ENCODE measurements at regions not wholly inside any gene's neighbourhood (a gene's known extent, or its start where the extent isn't known, plus 50 kb on each side); places are given as distances from the start of the nearest gene placed in this dataset.

DNA sequence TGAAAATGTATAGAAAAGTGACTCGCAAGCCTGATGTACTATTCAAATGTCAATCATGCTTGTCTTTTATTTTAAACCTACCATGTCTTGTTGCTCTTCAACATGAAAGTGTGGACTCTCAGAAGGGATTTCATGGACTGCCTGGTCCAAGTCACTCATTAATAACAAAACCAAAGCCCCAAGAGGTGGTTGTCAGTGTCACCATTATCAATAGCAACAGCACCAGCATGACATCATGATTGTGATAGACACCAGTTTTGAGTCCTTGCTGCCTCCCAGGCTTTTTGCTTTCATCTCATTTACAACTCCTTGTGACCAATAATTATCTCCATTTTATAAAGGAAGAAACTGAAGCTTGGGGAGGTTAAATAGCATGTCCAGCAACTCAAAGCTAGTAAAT lies 112.0 kb upstream of the TMPO start:
- CTCF ChIA-PET: no interaction called here
- RAD21 ChIA-PET (ENCODE audit: unreplicated experiment): interaction anchor here (1.3 kb wide), 1 partner anchor 13 kb away, joined by 3 read pairs; no protein-coding TSS in a partner anchor
- Histone ChIP-seq H2AFZ (ENCODE audit: control insufficient read depth, low read depth, low read length) (no peak overlapping the region), H3K9me3 (replicated peaks; ENCODE audit: control insufficient read depth, insufficient read depth, low read length) (no peaks in the 10 kb centered on the region; the same call in 2 of the 3 replicates), H3K27ac (ENCODE audit: control insufficient read depth, insufficient read depth) (no peak overlapping the region), H4K20me1 (ENCODE audit: control insufficient read depth, insufficient read depth) (no peaks in the 10 kb centered on the region), H3K79me2 (ENCODE audit: control insufficient read depth, insufficient read depth, low read length) (no peaks in the 10 kb centered on the region), H3K4me2 (ENCODE audit: control insufficient read depth, insufficient read depth) (no peak overlapping the region), H3K4me3 (no peak overlapping the region), H3K36me3 (ENCODE audit: control insufficient read depth in 2 of 2, insufficient read depth in 2 of 2, low read length in 1 of 2) (no peaks in the 10 kb centered on the region), H3K27me3 (replicated peaks in 1 of 2; ENCODE audit: control insufficient read depth in 2 of 2, insufficient read depth in 2 of 2, low read length in 1 of 2) (no peaks in the 10 kb centered on the region), H3K9ac (ENCODE audit: control insufficient read depth, insufficient read depth, low read length) (no peak overlapping the region), H3K4me1 (ENCODE audit: control insufficient read depth, insufficient read depth, low read length) (peaks cover 17% of the 10 kb centered on the region)
- intact Hi-C loops (cut with micrococcal nuclease; ENCODE audit: unreplicated experiment) (no loop called here), in situ Hi-C loops (cut with MboI) (no loop called here)
- no TSS peak for BruUV-seq (replicated peaks)
- FAIRE-seq: no peak
- POLR2A ChIA-PET: no interaction called here
- 100% methylated on average over 1 of the region's 1 CpG for WGBS (ENCODE audit: insufficient coverage, insufficient replicate concordance, low lambda C conversion rate, missing lambda C conversion rate)
- TF ChIP-seq EP300 (IDR thresholded peaks at IDR 0.05; ENCODE audit: borderline replicate concordance in 1 of 2, control insufficient read depth in 1 of 2, low read depth in 2 of 2, low read length in 2 of 2): no peak
- TF ChIP-seq EZH2 (IDR thresholded peaks at IDR 0.05; ENCODE audit: borderline replicate concordance, control insufficient read depth, low read depth, low read length): no peak
- TF ChIP-seq ATF7 (IDR thresholded peaks at IDR 0.05; ENCODE audit: low read depth): 0 out of 2 replicates have a peak, but pooled peaks have one; percentile 23
- TF ChIP-seq FOXK2 (IDR thresholded peaks at IDR 0.05): no peak
- no peak for TF ChIP-seq POLR2AphosphoS5 (IDR thresholded peaks at IDR 0.05; ENCODE audit: low read length)
- SMC1A ChIA-PET (ENCODE audit: uncharacterized antibody, unreplicated experiment): no interaction called here
- no peak for DNase-seq (ENCODE audit: low read depth, low spot score)
- 0 out of 3 replicates have a peak, but pooled peaks have one; percentile 7 for ATAC-seq

DNA sequence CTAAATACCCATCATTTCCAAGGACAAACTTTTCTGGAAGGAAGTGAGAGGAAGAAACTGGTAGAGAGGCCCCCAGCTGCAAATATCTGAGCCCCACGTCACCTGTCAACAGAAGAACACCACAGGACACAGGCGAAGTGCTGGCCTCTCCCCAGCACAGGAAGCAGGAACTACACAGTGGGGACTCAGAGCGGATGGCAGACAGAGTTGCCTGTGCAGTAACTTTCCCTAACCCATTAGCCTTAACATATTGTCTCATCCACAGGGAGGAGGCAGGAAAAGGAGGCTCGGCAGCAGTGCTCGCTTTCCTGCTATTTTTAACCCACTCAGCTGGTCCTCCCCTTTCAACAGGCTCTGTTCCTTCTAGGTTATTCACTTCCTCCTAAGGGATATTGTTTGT lies 111.5 kb upstream of the TMPO start:
- POLR2A ChIA-PET: no interaction called here
- ATAC-seq (no peak), DNase-seq (ENCODE audit: low read depth, low spot score) (no peak), FAIRE-seq (no peak)
- RAD21 ChIA-PET (ENCODE audit: unreplicated experiment): interaction anchor here (1.3 kb wide), 1 partner anchor 12 kb away, joined by 3 read pairs; no protein-coding TSS in a partner anchor
- no peaks in the 10 kb centered on the region; the same call in 2 of the 3 replicates for H3K9me3 ChIP-seq (replicated peaks; ENCODE audit: control insufficient read depth, insufficient read depth, low read length)
- H3K27me3 ChIP-seq (replicated peaks in 1 of 2; ENCODE audit: control insufficient read depth in 2 of 2, insufficient read depth in 2 of 2, low read length in 1 of 2): no peaks in the 10 kb centered on the region
- H3K4me3 ChIP-seq: no peak overlapping the region
- H3K4me2 ChIP-seq (ENCODE audit: control insufficient read depth, insufficient read depth): no peak overlapping the region
- H3K79me2 ChIP-seq (ENCODE audit: control insufficient read depth, insufficient read depth, low read length): no peaks in the 10 kb centered on the region
- H3K36me3 ChIP-seq (ENCODE audit: control insufficient read depth in 2 of 2, insufficient read depth in 2 of 2, low read length in 1 of 2): no peaks in the 10 kb centered on the region
- SMC1A ChIA-PET (ENCODE audit: uncharacterized antibody, unreplicated experiment): no interaction called here
- in situ Hi-C loops (cut with MboI) (no loop called here), intact Hi-C loops (cut with micrococcal nuclease; ENCODE audit: unreplicated experiment) (no loop called here)
- no peak overlapping the region for H3K27ac ChIP-seq (ENCODE audit: control insufficient read depth, insufficient read depth)
- 50% methylated on average over 5 of the region's 5 CpGs for WGBS (ENCODE audit: insufficient coverage, insufficient replicate concordance, low lambda C conversion rate, missing lambda C conversion rate)
- peaks cover 15% of the 10 kb centered on the region for H3K4me1 ChIP-seq (ENCODE audit: control insufficient read depth, insufficient read depth, low read length)
- no peak overlapping the region for H3K9ac ChIP-seq (ENCODE audit: control insufficient read depth, insufficient read depth, low read length)
- H4K20me1 ChIP-seq (ENCODE audit: control insufficient read depth, insufficient read depth): no peaks in the 10 kb centered on the region
- BruUV-seq (replicated peaks): no TSS peak
- peak overlapping the region; percentile 60 for H2AFZ ChIP-seq (ENCODE audit: control insufficient read depth, low read depth, low read length)
- CTCF ChIA-PET: no interaction called here
- no peak for TF ChIP-seq IRF4 (IDR thresholded peaks at IDR 0.05; ENCODE audit: low read depth, low read length)
- no peak for TF ChIP-seq SMAD1 (IDR thresholded peaks at IDR 0.05; ENCODE audit: low read depth, partially characterized antibody)
- TF ChIP-seq, protein P1, sequence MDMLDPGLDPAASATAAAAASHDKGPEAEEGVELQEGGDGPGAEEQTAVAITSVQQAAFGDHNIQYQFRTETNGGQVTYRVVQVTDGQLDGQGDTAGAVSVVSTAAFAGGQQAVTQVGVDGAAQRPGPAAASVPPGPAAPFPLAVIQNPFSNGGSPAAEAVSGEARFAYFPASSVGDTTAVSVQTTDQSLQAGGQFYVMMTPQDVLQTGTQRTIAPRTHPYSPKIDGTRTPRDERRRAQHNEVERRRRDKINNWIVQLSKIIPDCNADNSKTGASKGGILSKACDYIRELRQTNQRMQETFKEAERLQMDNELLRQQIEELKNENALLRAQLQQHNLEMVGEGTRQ (IDR thresholded peaks at IDR 0.05; ENCODE audit: borderline replicate concordance, low read depth, low read length): no peak
- no peak for TF ChIP-seq CHD2 (IDR thresholded peaks at IDR 0.05; ENCODE audit: borderline replicate concordance, low read depth, low read length)
- TF ChIP-seq, protein P2, sequence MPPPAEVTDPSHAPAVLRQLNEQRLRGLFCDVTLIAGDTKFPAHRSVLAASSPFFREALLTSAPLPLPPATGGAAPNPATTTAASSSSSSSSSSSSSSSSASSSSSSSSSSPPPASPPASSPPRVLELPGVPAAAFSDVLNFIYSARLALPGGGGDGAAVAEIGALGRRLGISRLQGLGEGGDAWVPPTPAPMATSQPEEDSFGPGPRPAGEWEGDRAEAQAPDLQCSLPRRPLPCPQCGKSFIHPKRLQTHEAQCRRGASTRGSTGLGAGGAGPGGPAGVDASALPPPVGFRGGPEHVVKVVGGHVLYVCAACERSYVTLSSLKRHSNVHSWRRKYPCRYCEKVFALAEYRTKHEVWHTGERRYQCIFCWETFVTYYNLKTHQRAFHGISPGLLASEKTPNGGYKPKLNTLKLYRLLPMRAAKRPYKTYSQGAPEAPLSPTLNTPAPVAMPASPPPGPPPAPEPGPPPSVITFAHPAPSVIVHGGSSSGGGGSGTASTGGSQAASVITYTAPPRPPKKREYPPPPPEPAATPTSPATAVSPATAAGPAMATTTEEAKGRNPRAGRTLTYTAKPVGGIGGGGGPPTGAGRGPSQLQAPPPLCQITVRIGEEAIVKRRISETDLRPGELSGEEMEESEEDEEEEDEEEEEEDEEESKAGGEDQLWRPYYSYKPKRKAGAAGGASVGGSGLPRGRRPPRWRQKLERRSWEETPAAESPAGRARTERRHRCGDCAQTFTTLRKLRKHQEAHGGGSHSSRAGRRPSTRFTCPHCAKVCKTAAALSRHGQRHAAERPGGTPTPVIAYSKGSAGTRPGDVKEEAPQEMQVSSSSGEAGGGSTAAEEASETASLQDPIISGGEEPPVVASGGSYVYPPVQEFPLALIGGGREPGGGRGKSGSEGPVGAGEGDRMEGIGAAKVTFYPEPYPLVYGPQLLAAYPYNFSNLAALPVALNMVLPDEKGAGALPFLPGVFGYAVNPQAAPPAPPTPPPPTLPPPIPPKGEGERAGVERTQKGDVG (CRISPR knock-in tag; IDR thresholded peaks at IDR 0.05): no peak
- TF ChIP-seq STAT3 (IDR thresholded peaks at IDR 0.05; ENCODE audit: low read depth, low read length): no peak
- no peak for TF ChIP-seq PAX5 (IDR thresholded peaks at IDR 0.05; ENCODE audit: borderline replicate concordance, low read depth, low read length)
- TF ChIP-seq CHD1 (IDR thresholded peaks at IDR 0.05; ENCODE audit: low read depth, low read length): no peak
- TF ChIP-seq SUZ12 (IDR thresholded peaks at IDR 0.05; ENCODE audit: unreplicated experiment): no peak
- no peak for TF ChIP-seq RB1 (IDR thresholded peaks at IDR 0.05; ENCODE audit: borderline replicate concordance)
- TF ChIP-seq KLF5 (IDR thresholded peaks at IDR 0.05; ENCODE audit: partially characterized antibody): no peak
